ENCODE measurements at regions not wholly inside any gene's neighbourhood (a gene's known extent, or its start where the extent isn't known, plus 50 kb on each side); places are given as distances from the start of the nearest gene placed in this dataset.

DNA sequence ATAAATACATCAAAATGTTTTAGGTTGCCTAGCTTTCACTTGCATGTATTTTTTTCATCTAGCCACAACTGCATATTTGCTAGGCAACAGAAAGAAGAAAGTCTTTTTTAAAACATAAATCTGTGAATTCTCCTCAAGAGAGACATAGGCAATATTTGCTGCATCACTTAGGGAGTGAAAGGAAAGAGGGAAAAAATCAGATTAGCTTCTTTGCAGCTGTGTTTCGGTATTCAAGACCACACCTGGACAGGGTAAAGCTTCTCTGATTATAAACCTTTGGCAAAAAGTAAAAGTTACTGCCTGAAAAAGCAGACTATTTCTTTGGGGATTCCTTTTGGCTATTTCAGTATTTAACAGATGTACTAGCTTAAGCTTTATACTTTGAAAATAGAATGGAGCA, 280.9 kb upstream of the ZSWIM2 start:
- no peak for TF ChIP-seq ZNF565 (CRISPR knock-in tag; conservative IDR thresholded peaks at IDR 0.05; ENCODE audit: low read depth)
- TF ChIP-seq ZFP3 (CRISPR knock-in tag; IDR thresholded peaks at IDR 0.05): no peak
- TF ChIP-seq, protein P1, sequence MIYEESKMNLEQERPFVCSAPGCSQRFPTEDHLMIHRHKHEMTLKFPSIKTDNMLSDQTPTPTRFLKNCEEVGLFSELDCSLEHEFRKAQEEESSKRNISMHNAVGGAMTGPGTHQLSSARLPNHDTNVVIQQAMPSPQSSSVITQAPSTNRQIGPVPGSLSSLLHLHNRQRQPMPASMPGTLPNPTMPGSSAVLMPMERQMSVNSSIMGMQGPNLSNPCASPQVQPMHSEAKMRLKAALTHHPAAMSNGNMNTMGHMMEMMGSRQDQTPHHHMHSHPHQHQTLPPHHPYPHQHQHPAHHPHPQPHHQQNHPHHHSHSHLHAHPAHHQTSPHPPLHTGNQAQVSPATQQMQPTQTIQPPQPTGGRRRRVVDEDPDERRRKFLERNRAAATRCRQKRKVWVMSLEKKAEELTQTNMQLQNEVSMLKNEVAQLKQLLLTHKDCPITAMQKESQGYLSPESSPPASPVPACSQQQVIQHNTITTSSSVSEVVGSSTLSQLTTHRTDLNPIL (CRISPR knock-in tag; IDR thresholded peaks at IDR 0.05; ENCODE audit: low read depth): no peak
- TF ChIP-seq CSDC2 (CRISPR knock-in tag; IDR thresholded peaks at IDR 0.05): no peak
- no peak for TF ChIP-seq SNAI2 (CRISPR knock-in tag; IDR thresholded peaks at IDR 0.05)
- TF ChIP-seq PATZ1 (CRISPR knock-in tag; IDR thresholded peaks at IDR 0.05; ENCODE audit: borderline replicate concordance): no peak
- no peak for TF ChIP-seq ARNTL (CRISPR knock-in tag; IDR thresholded peaks at IDR 0.05; ENCODE audit: borderline replicate concordance, low read depth)
- no peak for TF ChIP-seq CSRNP3 (CRISPR knock-in tag; IDR thresholded peaks at IDR 0.05)
- TF ChIP-seq ESRRG (CRISPR knock-in tag; IDR thresholded peaks at IDR 0.05): no peak
- TF ChIP-seq ZC3H10 (CRISPR knock-in tag; IDR thresholded peaks at IDR 0.05): no peak
- TF ChIP-seq TSHZ2 (CRISPR knock-in tag; IDR thresholded peaks at IDR 0.05): no peak

Measured in SK-N-SH treated with all-trans-retinoic acid at 6 μM for 48 hours (cell line).